H9 (cell line): ENCODE measurements at regions not wholly inside any gene's neighbourhood (a gene's known extent, or its start where the extent isn't known, plus 50 kb on each side); places are given as distances from the start of the nearest gene placed in this dataset.

ENCODE experiments used
- DNase-seq: peaks from one replicate; pipeline ENCODE4 v3.0.0-alpha.2; 2017
- H2AFZ ChIP-seq: one replicate; pipeline ENCODE4 v1.6.1; 2013; ENCODE audit warnings: mild to moderate bottlenecking, low read length, control low read depth, moderate library complexity
- H2AK5ac ChIP-seq: 2 replicates; pipeline ENCODE4 v1.6.1; 2013; ENCODE audit warnings: low read length, control low read depth, mixed read lengths; ENCODE audit not compliant: insufficient read length
- H2BK120ac ChIP-seq: one replicate; pipeline ENCODE4 v1.6.1; 2013; ENCODE audit warnings: low read depth, mild to moderate bottlenecking, low read length, control low read depth, inconsistent platforms; ENCODE audit not compliant: poor library complexity, severe bottlenecking
- H2BK12ac ChIP-seq: 2 replicates; pipeline ENCODE4 v1.6.1; 2013; ENCODE audit warnings: low read length, control low read depth, mixed read lengths, low read depth; ENCODE audit not compliant: insufficient read length
- H2BK15ac ChIP-seq: 2 replicates; pipeline ENCODE4 v1.6.1; 2013; ENCODE audit warnings: low read depth, low read length, control low read depth
- H2BK20ac ChIP-seq: one replicate; pipeline ENCODE4 v1.6.1; 2013; ENCODE audit warnings: low read depth, mild to moderate bottlenecking, low read length, control low read depth, inconsistent platforms; ENCODE audit not compliant: poor library complexity, severe bottlenecking
- H2BK5ac ChIP-seq: 2 replicates; pipeline ENCODE4 v1.6.1; 2013; ENCODE audit warnings: low read length, control low read depth, mixed read lengths; ENCODE audit not compliant: insufficient read length
- H3K14ac ChIP-seq: 2 replicates; pipeline ENCODE4 v1.6.1; 2013; ENCODE audit warnings: low read length, control low read depth; ENCODE audit not compliant: insufficient read depth
- H3K18ac ChIP-seq: 2 replicates; pipeline ENCODE4 v1.6.1; 2013; ENCODE audit warnings: low read depth, mild to moderate bottlenecking, mixed read lengths, low read length, control low read depth; ENCODE audit not compliant: insufficient read length
- H3K23ac ChIP-seq: 2 replicates; pipeline ENCODE4 v1.6.1; 2013; ENCODE audit warnings: low read length, control low read depth, mixed read lengths, low read depth; ENCODE audit not compliant: insufficient read length
- H3K23me2 ChIP-seq: 2 replicates; pipeline ENCODE4 v1.6.1; 2013; ENCODE audit warnings: low read depth, mild to moderate bottlenecking, mixed read lengths, low read length, control low read depth; ENCODE audit not compliant: insufficient read length, poor library complexity, severe bottlenecking
- H3K27ac ChIP-seq: 2 replicates; pipeline ENCODE4 v1.5.1; 2013; ENCODE audit warnings: low read length, control low read depth, mixed read lengths, low read depth; ENCODE audit not compliant: insufficient read length
- H3K27me3 ChIP-seq: 2 replicates; pipeline ENCODE4 v1.6.1; 2013; ENCODE audit warnings: low read length, control low read depth, inconsistent platforms; ENCODE audit not compliant: insufficient read depth
- H3K4ac ChIP-seq: 2 replicates; pipeline ENCODE4 v1.6.1; 2013; ENCODE audit warnings: low read depth, mild to moderate bottlenecking, control low read depth, inconsistent platforms, low read length, moderate library complexity
- H3K4me1 ChIP-seq: 2 replicates; pipeline ENCODE4 v1.6.1; 2013; ENCODE audit warnings: low read length, control low read depth, inconsistent platforms; ENCODE audit not compliant: insufficient read depth
- H3K4me2 ChIP-seq: 2 replicates; pipeline ENCODE4 v1.6.1; 2013; ENCODE audit warnings: low read length, control low read depth, mixed read lengths; ENCODE audit not compliant: insufficient read length, insufficient read depth
- H3K56ac ChIP-seq: 2 replicates; pipeline ENCODE4 v1.6.1; 2013; ENCODE audit warnings: low read depth, mild to moderate bottlenecking, mixed read lengths, low read length, control low read depth; ENCODE audit not compliant: insufficient read length
- H3K79me1 ChIP-seq: 2 replicates; pipeline ENCODE4 v1.6.1; 2013; ENCODE audit warnings: low read depth, mild to moderate bottlenecking, moderate library complexity, low read length, control low read depth, inconsistent platforms; ENCODE audit not compliant: insufficient read depth, poor library complexity, severe bottlenecking
- H3K79me2 ChIP-seq: 2 replicates; pipeline ENCODE4 v1.6.1; 2013; ENCODE audit warnings: low read length, control low read depth, inconsistent platforms; ENCODE audit not compliant: insufficient read depth
- H3K9ac ChIP-seq: 2 replicates; pipeline ENCODE4 v1.6.1; 2013; ENCODE audit warnings: low read length, control low read depth, mixed read lengths; ENCODE audit not compliant: insufficient read length; ENCODE audit errors: extremely low read depth
- H3K9me3 ChIP-seq: one replicate; pipeline ENCODE4 v1.6.1; 2013; ENCODE audit warnings: low read depth, low read length, inconsistent platforms; ENCODE audit not compliant: control insufficient read depth
- H3T11ph ChIP-seq: one replicate; pipeline ENCODE4 v1.6.1; 2013; ENCODE audit warnings: mild to moderate bottlenecking, low read length, control low read depth, inconsistent platforms
- H4K20me1 ChIP-seq: one replicate; pipeline ENCODE4 v1.6.1; 2013; ENCODE audit not compliant: control insufficient read depth, insufficient read length, insufficient read depth
- H4K5ac ChIP-seq: 2 replicates; pipeline ENCODE4 v1.6.1; 2013; ENCODE audit warnings: low read depth, mild to moderate bottlenecking, mixed read lengths, low read length, control low read depth; ENCODE audit not compliant: insufficient read length
- H4K8ac ChIP-seq: replicated peaks from 2 replicates; pipeline ENCODE4 v1.6.1; 2013; ENCODE audit warnings: low read length, control low read depth, mixed read lengths, low read depth; ENCODE audit not compliant: insufficient read length
- H4K91ac ChIP-seq: 2 replicates; pipeline ENCODE4 v1.6.1; 2013; ENCODE audit warnings: low read depth, mild to moderate bottlenecking, moderate library complexity, mixed read lengths, low read length, control low read depth; ENCODE audit not compliant: insufficient read length
- H3K27ac Mint-ChIP-seq, 3 experiments: 2 replicates in 2 of 3; 3 replicates in 1 of 3; pipeline ENCODE4 v1.8.0; 2020 to 2021; ENCODE audit warnings: mixed read lengths in 3 of 3, mild to moderate bottlenecking in 1 of 3, moderate library complexity in 1 of 3
- H3K27me3 Mint-ChIP-seq: 2 replicates; pipeline ENCODE4 v1.8.0; 2021; ENCODE audit warnings: low read depth, mild to moderate bottlenecking, moderate library complexity, mixed read lengths
- H3K36me3 Mint-ChIP-seq, 3 experiments: 2 replicates in 2 of 3; 3 replicates in 1 of 3; pipeline ENCODE4 v1.8.0; 2020 to 2021; ENCODE audit warnings: low read depth in 3 of 3, mixed read lengths in 3 of 3; ENCODE audit not compliant: insufficient read depth in 1 of 3
- H3K4me1 Mint-ChIP-seq, 2 experiments: 2 replicates each; pipeline ENCODE4 v1.8.0; 2020; ENCODE audit warnings: mixed read lengths in 2 of 2
- H3K4me3 Mint-ChIP-seq, 2 experiments: 2 replicates in 1 of 2; 3 replicates in 1 of 2; pipeline ENCODE4 v1.8.0; 2020 to 2021; ENCODE audit warnings: mild to moderate bottlenecking in 2 of 2, mixed read lengths in 2 of 2, moderate library complexity in 1 of 2
- H3K9me3 Mint-ChIP-seq, 2 experiments: 2 replicates in 1 of 2; 3 replicates in 1 of 2; pipeline ENCODE4 v1.8.0; 2020; ENCODE audit warnings: mild to moderate bottlenecking in 2 of 2, mixed read lengths in 2 of 2, moderate library complexity in 1 of 2
- CTCF ChIP-seq: fragments of 200-600 bp; sonication (generic); conservative IDR thresholded peaks from 3 replicates; pipeline ENCODE4 v1.8.0; 2021; ENCODE audit warnings: antibody characterized with exemption, mild to moderate bottlenecking
- whole genome bisulfite sequencing: extraction: QIAGEN DNeasy Blood & Tissue Kit; methylation state at CpG from one replicate; pipeline ENCODE4 v1.1.7; 2013; ENCODE audit warnings: missing lambda C conversion rate, low lambda C conversion rate, mixed read lengths; ENCODE audit not compliant: insufficient read length; ENCODE audit errors: extremely low coverage; 5-methylcytosine and 5-hydroxymethylcytosine counted together

- Histone ChIP-seq H2AK5ac (no peak overlapping the region), H3K27ac (no peak overlapping the region), H3K4me2 (no peak overlapping the region), H3K9me3 (no peaks in the 10 kb centered on the region), H3K4me1 (peaks cover 3% of the 10 kb centered on the region; the same call in 1 of the 2 replicates), H4K20me1 (no peaks in the 10 kb centered on the region), H3K27me3 (0 out of 2 replicates have a peak, but pooled peaks cover 2% of the 10 kb centered on the region), H2BK20ac (no peak overlapping the region), H3T11ph (no peak overlapping the region), H3K4ac (no peak overlapping the region), H4K8ac (no peak overlapping the region), H3K9ac (no peak overlapping the region), H4K91ac (no peak overlapping the region), H3K56ac (no peak overlapping the region), H2BK12ac (no peak overlapping the region), H3K23ac (no peak overlapping the region), H2AFZ (no peak overlapping the region), H3K79me1 (no peaks in the 10 kb centered on the region), H2BK120ac (no peak overlapping the region), H3K14ac (no peak overlapping the region), H3K79me2 (no peaks in the 10 kb centered on the region), H4K5ac (no peak overlapping the region), H3K18ac (no peak overlapping the region), H2BK15ac (no peak overlapping the region), H3K23me2 (no peaks in the 10 kb centered on the region), H2BK5ac (no peak overlapping the region)
- no peak for DNase-seq
- Mint-ChIP-seq H3K4me1 (peaks cover 26 to 34% of the 10 kb centered on the region in 2 experiments), H3K27ac (peak overlapping the region in 1 of 3 experiments; percentile 65; a peak in 1 of 7 replicates), H3K9me3 (peaks cover 3 to 6% of the 10 kb centered on the region in 2 experiments; a peak in 4 of 5 replicates), H3K36me3 (peaks cover 0 to 7% (median 2%) of the 10 kb centered on the region in 3 experiments; a peak in 5 of 7 replicates), H3K4me3 (no peak overlapping the region), H3K27me3 (peaks cover 14% of the 10 kb centered on the region)
- no peak for TF ChIP-seq CTCF
- WGBS, result no CpG with 5 or more reads among the region's 1 CpG
Observed at GRCh38 chr1:229169399-229169798, 101.5 kb upstream of the RAB4A start.
